GM18511 (cell line): ENCODE measurements at regions not wholly inside any gene's neighbourhood (a gene's known extent, or its start where the extent isn't known, plus 50 kb on each side); places are given as distances from the start of the nearest gene placed in this dataset.

ENCODE experiments used
- ATAC-seq: cut with Tn5 transposase; IDR thresholded peaks from one replicate; pipeline ENCODE4 v1.9.1; 2021; ENCODE audit warnings: mild to moderate bottlenecking, moderate library complexity; ENCODE audit not compliant: unreplicated experiment

DNA sequence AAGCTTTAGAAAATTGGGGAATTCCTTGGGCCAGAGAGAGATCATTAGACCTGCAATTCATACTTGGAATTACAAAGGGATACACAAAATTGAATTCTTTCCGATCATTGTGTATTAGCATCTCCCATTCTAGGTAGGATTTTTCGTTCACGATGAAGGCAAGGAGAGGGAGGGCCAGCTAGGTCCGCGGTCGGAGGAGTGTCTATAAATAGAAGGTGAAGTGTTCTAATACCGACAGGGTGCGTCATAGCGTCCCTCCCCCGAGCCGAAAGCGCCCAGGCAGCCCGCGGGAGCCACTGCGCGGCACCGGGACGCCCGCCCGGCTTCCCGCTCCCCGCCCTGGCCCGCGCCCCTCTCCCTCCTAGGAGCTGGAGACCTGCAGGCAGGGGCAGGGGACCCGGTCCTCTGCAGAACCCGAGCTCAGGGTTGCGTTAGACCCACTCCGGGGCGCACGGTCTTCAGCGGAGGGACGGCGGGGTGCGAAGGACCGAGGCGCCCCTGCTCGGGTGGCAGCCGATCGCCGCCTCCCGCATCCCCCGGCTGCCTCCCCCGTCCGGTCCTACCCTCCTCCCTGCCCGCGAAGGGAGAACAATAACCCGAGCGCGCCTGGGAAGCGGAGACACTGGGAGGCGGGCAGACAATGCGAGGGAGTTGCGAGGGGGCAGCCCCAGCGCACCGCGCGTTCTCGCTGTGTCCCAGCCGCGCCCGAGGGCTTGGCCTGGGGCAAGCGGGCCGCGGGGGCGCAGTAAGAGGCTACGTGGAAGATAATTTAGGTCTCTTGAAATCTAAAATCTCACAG, 114.2 kb upstream of the SERTAD2 start:
- ATAC-seq: peak; percentile 92

DNA sequence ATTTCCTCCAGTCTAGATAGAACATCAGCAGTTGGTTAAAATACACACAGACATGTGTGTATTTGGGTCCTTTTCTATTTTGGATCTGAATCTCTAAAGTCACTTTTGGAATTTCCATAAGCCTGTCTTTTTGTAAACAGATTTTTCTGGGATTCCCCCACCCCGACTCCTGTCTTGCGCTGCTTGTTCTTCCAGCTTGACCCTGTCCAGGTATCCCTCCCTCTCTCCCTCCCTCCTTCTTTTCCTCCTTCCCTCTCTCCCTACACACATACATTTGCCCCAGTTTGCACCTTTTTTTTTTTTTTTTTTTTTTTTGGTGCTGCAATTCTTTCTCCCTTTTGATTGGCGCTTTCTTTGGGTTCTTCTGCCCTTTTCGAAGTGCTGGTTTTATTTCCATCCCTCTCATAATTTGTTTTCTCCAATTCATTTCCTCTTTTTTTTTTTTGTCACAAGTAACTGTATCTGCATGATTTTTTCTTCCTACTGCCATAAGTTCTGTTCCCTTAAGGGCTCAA, 114.8 kb upstream of the SERTAD2 start:
- ATAC-seq: no peak

DNA sequence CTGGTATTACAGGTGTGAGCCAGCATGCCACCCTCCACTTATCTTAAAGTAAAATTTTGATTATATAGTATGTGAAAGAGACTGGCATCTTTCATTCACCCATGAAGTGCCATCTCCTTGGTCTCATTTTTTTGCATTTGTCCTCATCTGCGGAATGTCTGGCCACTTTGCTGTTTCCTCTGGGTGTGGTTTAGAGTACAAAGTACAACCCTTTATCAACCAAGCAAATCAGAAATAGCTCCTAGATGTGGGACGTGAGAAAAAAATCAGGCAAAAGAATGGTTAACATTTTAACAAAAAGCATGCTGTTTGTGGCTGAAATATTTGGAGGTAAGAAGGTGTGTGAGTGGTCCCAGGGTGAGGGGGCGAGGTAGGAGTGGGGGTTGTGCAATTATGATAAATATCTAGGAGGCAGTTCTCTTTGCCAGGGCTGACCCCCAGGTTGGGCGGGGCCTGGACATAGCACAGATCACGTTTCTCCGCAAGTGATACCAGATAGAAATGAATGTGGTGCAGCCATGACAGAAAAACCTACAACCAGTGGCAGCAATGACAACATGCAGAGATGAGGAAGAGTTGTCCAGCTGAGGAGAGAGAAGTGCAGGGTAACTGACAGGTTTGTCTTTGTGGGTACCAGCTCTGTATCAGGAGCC, 115.8 kb upstream of the SERTAD2 start:
- no peak for ATAC-seq

DNA sequence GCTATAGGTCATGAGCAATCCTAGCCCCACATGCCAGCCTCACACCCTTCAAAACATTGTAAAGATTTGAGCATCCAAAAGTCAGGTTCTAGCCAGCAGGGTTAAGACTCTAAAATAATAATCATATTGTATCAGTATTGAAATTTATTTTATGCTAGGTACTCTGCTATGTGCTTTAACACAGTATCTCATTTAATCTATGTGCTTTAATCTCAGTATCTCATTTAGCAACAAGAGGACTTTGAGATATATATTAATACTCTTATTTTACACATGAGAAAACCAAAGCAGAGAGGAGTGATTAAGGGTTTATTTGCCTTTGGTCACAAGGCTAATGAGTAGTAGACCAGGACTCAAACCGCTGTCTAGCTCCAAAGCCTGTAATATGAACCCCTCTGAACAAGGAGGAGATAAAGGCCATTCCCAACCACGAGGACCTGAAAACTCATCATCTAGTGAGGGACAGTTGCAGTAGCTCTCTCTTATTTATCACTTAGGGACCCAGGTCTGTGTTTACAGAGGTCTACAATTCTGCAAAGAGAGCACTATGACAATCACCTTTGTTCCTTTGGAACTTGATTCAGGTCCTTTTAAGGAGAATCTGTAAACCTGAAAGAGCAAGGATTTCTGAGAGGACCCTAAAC, 116.5 kb upstream of the SERTAD2 start:
- ATAC-seq: no peak

DNA sequence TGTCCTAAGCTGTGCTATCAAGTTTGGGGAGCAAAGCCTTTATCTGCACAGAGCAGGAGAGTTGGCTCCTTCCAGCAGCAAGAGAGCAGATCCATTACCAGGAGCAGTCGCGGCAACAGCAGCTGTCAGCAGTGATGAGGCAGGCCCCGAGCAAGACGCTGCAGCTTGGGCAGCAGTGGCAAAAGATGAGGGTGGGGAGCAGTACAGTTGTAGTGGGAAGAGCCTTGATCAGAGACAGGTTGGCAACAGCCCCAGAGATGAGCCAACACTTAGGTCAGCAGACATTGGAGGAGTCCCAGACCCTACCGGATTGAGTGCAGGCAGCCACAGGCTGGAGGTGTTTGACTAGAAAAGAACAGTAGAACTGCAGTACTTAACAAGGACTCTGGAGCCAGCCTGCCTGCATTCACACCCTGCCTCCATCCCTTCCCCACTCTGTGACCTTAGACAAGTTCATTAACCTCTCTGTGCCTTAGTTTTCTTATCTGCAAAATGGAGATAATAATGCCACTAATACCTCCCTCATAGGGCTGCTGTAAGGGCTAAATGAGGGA, 117.1 kb upstream of the SERTAD2 start:
- ATAC-seq: no peak

DNA sequence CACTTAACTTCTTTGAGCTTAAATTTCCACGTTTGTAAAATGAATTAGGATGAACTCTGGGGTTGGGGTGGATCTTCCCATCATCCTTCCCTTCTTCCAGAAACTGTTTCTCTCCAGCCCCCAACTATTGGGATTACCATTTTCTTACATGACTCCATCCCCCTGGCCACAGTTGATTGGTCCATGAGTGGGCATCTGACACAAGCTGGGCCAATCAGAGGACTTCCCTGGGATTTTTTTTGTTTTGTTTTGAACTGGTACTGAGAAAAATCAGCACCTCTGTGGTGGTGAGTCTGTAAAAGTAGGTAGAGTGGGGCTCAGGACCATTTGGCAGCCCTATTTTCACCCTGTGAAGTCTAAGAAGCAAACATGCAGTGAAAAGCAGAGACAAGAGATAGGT, 118.0 kb upstream of the SERTAD2 start:
- ATAC-seq: no peak

DNA sequence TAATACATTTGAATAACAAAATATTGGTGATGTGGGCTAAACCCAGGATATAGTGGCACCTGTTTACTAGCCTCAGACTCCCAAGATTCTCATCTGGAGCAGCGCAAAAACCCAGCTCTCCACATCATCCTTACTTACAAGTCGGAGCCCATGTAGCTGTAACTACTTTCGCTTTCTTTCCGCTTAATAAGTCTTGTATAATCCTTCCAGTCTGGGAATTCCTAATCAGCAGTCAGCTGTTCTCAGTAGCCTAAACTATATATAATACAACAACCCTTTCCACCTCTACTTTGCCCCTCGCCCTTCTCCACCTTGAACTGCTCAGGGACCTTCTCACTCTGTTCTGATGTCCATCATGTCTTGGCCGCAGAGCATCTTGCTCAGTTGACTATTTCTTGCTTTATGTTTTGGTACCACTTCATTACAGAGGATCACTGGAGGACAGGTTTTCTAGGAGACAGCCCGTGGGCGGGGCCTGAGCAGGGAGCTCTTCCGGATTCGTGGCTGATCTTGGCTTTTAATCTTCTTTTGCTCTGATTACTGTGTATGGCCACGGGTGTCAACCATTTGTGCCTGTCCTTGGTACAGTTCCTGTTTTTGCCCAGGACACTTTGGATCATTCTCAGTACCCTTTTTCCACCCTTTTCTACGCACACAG, 119.9 kb upstream of the SERTAD2 start:
- ATAC-seq: no peak

DNA sequence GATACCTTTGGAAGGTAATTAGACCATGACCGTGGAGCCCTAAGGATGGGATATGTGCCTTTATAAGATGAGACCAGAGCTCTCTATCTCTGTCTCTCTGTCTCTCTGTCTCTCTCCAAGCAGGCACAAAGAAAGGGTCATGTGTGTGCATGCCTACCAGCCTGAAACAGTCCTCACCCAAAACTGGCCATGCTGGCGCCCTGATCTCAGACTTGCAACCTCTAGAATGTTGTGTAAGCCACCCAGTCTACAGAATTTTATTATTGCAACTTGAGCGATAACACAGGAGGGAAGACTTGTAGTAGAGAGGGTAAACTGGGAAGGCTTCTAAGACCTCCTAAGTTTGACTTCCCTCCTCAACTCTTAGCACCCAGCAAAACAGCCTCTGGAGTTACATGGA, 124.1 kb upstream of the SERTAD2 start:
- ATAC-seq: no peak

DNA sequence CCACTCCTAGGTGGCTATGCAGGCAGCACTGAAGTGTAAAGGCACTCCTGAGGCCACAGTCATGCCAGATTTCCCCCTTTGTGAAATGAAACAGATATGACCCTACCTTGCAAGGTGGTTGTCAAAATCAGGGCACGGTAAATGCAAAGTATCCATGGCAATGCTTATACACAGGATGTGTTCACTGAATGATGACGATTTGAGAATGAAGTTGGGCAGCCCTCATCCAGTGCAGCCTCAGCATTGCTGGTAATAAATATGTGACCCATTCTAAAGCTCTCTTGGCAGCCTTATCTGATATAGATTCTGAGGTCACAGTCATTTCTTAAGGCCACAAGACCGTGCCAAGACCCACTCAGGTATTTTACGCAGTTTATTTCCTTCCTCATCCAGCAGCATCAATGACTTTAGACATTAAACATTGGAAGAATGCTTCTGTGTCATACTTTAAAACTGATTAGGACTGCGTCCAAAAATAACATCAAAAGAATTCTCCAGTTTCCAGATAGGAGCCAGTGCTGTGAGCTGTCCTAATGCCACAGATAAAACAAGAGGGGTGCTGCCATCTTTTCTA, 125.5 kb upstream of the SERTAD2 start:
- no peak for ATAC-seq

DNA sequence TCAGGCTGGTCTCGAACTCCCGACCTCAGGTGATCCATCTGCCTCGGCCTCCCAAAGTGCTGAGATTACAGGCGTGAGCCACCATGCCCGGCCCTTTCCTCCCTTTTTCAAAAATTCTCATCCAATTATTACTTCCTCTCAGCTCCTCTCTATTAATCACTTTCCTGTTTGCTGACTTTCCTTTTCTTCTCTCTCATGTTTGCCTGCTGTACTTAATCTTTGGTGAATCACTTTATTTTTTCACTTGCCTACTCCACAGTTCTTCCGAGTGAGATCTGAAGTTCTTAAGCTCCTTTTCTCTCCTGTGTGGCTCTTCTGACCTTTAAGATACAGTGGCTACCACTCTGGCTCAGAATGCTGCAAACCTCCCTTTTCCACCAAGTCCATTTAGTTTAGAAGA, 126.3 kb upstream of the SERTAD2 start:
- no peak for ATAC-seq

DNA sequence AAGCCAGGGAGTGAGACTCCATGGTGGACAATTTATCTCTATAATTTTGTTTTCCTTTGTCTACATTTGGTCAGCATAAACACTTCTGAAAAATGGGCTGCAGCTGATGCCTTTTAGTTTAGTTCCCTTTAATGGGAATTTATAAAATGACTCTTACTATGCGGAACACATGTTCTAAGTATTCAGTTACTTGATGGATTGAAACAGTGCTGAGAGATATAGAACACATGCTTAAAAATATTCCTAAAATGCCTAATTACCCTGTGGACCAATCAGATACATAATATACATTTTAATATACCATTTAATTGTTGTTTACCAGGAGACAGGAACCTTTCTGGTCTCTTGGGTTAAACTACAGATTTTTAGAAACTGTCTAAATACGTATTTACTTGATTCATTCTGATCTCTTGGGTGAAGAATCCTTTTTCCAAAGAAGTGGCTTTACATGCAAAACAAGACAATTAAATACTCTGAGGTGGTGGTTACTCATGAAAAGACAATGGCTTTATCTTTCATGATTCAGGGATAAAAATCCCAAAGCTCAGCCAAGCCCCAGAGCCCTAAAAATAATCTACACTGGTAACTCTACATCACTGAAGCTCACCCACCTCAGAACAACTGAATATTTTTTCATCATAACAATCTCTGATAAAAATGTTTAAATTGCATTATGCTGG, 128.1 kb upstream of the SERTAD2 start:
- no peak for ATAC-seq

DNA sequence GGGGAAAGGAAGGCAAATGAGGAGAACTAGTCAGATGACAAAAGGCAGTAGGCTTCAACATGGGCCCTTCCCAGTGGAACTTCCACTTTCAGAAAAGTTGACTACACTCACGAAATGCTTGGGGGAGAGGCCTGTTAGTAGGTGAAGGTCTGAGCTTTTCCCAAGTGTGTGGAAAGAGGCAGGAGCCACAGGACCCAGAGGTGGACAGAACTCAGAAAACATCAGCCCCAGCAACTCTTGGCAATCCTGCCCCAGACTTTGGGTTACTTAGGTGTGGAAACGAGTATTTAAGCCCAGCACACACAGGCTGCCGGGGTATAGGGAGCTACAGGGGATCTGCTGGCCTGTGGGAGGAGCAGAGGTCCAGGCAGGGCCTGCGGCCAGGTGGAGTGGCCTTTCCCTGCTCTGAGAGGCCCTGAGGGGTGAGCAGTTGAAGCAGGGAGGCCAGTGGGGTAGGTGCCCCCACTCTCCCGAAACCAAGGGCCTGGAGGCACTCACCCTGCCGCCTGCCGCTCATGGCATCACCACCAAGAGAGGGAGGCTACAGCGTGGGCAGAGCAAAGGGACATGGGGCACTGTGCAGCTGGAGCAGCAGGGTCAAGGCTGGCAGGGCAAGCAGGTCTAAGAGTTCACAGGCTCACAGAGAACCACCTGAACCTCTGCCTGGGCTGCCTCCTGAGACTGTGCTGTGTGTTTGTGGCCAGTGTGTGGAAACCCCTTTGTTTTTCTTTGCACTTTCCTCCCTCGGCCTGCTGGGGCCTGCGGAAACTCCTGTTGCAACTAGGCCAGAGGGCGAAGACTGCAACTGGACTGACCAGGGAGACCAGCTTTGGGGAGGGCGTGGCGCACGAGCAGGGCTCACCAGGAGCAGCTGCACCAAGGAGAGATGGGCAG, 130.7 kb upstream of the SERTAD2 start:
- no peak for ATAC-seq

DNA sequence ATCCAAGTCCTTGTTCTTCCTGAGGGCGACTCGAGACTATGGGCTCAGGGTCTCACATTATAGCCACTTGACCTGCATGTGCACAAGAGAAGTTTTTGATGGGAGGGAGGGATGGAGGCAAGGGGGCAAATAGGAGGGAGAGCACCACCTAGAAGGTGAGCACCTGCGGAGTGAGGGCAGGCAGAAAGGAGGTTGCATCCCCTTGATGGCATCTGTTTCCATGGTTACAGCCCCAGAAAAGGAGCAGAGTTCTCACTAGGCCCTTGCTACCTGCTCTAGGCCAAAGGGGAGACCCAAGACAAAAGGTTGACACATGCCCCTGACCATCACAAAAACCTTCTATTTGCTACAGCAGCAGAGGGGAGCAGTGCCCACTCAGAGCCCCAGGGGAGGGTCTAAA, 131.5 kb upstream of the SERTAD2 start:
- ATAC-seq: no peak

DNA sequence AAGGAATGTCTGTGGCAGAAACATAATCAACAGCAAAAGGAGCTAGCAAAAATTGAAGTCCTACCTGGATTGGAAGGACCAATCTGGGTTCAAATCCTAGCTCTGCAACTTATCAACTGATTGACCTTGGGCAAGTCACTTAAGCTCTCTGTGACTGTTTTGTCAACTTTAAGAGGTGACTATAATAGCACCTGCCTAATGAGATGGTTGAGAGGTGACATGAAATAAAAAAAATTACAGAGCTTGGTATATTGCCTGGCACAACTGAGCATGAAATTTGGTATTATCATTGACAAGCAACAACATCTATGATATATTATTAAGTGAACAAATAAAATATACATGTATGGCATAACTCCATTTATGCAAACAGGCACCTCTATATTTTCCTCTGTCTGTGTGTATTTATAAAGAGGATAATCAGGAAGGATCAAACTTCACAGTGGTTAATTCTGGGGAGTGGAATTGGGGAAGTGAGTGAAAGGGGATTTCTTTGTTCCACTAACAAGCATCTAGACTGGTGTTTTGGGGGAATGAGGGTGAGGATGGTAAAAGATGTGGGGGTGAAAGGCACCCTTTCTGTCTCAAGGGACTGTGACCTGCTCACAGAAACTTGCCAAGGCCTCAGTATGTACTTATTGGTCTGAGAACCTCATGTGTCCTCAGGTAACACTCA, 132.8 kb upstream of the SERTAD2 start:
- ATAC-seq: no peak

DNA sequence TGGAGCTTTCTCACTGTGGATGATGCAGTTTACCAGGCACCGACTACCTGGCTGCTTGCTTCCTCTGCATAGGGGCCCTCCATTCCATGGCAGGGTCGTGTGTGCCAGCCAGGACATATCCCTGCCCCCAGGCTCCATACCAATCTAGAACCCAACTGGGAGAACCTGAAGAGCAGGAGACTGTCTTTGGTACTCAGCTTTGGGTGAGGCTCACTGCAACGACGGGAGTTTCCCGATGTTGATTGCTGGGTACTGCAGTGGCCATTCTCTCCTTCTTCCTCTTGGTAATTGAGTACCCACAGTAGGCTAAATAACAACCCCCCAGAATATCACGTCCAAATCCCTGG, 133.3 kb upstream of the SERTAD2 start:
- ATAC-seq: no peak

DNA sequence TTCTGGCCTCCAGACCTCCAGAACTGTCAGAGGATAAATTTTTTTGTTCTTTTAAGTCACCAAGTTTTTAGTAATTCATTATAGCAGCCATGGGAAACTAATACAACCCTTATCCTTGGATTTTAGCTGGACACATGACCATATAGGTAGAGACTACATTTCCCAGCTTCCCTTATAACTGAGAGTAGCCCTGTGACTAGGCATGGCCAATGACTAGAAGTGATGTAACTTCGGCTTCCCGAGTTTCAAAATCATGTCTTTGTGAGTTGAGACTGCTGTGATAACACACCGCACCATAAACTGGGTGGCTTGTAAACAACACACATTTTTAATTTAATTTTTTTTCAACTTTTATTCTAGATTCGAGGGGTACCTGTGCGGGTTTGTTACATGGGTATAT, 134.0 kb upstream of the SERTAD2 start:
- no peak for ATAC-seq

DNA sequence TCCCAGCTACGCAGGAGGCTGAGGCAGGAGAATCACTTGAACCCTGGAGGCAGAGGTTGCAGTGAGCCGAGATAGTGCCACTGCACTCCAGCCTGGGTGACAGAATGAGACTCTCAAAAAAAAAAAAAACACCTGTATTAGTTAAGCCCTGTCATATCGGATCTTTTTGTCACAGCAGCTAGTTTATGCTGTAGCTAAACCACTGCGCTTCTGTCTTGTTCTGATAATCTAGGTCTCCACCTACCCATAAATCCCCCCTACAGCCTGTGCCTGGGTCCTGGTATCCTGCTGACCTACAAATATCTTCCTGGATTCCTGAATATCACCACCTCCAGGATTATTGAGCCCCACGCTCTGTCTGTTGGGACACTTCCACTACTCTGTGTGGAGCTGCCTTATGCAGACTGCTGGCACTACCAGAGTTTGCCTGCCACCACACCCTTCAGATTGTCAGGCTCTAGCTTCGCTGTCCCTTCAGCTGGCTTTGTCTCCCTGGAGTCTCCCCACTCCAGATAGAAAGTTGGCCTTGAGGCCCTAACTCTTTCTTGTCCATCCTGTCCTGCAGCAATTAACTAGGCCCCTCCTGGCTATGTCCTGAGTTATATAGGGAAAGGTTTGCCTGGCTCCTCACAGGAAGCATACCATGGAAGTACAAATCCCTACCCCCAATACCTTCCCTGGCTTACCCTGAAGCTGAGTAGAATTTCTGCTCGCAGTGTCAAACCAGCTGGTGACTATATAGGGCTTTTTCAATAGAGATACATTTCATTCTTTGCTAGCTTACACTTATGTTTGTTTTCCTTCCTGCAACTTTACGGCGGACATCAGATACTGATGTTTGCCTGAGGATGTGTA, 136.0 kb upstream of the SERTAD2 start:
- ATAC-seq: no peak

DNA sequence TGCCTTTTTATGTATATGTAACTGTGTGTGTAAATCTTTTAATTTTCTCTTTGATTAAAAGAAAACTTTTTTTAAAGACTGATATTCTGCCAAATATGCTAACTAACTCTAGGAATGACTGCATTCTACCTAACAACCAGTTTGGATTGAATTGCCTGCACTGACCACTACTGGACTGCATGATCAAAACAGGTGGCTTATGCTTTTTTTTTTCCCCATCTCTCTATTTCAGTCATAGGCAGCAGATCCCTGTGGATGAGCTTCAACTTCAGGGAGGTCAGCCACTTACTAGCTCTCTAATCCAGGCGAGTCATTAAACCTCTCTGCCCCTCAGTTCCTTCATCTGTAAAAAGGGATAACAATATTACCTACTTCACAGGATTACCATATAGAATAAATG, 138.6 kb upstream of the SERTAD2 start:
- ATAC-seq: no peak
